TTC549 (cell line): ENCODE measurements at regions not wholly inside any gene's neighbourhood (a gene's known extent, or its start where the extent isn't known, plus 50 kb on each side); places are given as distances from the start of the nearest gene placed in this dataset.

Experiments used
- FAIRE-seq: peaks from 2 replicates; lab custom pipeline; 2012; peaks lifted over from hg19 to GRCh38; lab: Jason Lieb, UNC

DNA sequence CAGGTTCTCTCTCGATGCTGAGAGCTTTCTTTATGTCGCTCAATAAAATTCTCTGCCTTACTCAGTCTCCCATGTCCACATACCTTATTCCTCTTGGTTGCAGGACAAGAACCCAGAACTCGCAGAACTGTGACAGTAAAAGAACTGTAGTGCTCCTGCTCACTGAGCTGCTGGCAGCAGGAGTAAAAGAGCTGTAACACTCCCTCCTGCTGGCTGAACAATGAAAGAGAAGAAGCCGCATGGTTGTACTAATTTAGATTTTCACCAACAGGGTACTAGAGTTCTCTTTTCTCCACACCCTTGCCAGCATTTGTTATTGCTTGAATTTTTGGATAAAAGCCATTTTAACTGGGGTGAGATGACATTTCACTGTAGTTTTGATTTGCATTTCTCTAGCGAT, 433.2 kb downstream of the GUCY1A2 start:
- FAIRE-seq: no peak

GRCh38 chr11:106594751-106595351, 423.4 kb downstream of the GUCY1A2 start:
- no peak for FAIRE-seq

GRCh38 chr11:106601684-106602297, 416.5 kb downstream of the GUCY1A2 start:
- FAIRE-seq: no peak

DNA sequence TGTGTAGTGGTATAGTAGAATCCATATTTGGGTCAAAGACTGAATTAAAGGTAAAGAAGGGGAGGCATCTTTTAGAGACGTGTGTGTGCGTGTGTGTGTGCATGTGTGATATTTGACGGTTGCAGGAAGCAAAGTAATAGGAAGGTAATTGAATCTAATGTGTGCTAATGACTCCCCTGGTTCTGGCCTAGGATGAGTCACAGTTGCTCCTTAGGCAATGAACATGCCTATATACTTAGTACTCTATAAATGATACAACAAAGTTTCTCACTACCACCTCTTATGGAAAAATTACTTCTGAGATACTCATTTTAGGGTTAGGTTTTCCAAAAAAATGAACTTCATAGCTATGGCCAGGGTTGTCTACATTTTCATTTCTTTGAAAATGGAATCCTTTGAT, 409.6 kb downstream of the GUCY1A2 start:
- no peak for FAIRE-seq

- no peak for FAIRE-seq
These were observed 404.0 kb downstream of the GUCY1A2 start for GRCh38 chr11:106614262-106614661.

DNA sequence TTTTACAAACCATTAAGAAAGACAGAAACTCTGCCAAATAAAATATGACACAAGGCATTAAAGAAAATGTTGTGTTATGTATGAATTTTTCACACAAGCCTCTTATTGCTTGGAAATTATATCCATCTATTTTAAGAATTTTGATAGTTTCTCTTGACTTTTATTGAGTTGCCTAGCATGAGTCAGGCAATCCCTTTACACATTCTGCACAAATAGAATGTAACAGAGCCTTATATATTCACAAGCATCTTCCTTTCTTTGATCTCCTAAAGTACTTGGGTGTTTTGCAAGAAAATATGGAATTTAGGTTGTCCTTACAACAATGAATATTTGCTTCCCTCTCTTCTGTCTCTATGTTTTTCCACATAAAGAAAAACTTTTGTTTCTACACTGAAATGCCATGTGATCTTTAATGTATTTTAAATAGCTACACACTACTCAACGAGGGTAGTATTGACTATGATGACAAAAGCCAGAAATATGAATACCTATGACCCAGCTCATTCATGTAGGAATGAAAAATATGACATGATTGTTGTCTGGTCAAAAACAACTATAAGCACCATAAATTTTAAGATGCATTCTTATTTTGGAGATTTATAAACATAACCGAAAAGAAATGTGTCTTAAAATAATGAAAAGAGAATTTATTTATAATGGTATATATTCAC, 398.8 kb downstream of the GUCY1A2 start:
- no peak for FAIRE-seq

GRCh38 chr11:106621484-106621883, 396.8 kb downstream of the GUCY1A2 start:
- FAIRE-seq: no peak
